PC-9 (cell line): ENCODE measurements at regions not wholly inside any gene's neighbourhood (a gene's known extent, or its start where the extent isn't known, plus 50 kb on each side); places are given as distances from the start of the nearest gene placed in this dataset.

ENCODE experiments used
- EZH2 ChIP-seq: fragments of 200-600 bp; sonication (generic); IDR thresholded peaks from 2 replicates; pipeline ENCODE4 v1.8.0; 2017; ENCODE audit warnings: antibody characterized with exemption, low read depth
- TF ChIP-seq, protein P1 (sequence below): fragments of 200-600 bp; sonication (generic); conservative IDR thresholded peaks from 2 replicates; pipeline ENCODE4 v1.6.1; 2017; ENCODE audit warnings: mixed run types, antibody characterized with exemption, mild to moderate bottlenecking, moderate library complexity

DNA sequence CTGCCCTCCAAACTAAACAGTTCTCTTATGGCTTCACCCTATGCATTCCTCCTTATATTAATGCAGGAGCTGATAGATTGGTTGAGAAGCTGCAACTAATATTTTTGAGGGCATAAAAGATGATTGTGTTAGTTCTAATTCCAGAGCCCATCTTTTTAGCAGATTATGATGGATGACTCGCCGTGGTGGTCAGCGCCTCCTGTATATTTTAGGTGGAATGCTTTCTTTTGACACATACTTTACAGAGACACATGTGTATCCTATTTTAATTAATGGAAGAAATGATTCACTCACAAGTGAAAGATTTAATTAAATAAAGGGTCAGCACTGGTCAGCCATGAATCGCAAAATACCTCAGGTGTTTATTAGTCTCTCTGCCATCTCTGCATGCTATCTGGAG lies 120.7 kb downstream of the TM2D1 start:
- TF ChIP-seq, protein P1, sequence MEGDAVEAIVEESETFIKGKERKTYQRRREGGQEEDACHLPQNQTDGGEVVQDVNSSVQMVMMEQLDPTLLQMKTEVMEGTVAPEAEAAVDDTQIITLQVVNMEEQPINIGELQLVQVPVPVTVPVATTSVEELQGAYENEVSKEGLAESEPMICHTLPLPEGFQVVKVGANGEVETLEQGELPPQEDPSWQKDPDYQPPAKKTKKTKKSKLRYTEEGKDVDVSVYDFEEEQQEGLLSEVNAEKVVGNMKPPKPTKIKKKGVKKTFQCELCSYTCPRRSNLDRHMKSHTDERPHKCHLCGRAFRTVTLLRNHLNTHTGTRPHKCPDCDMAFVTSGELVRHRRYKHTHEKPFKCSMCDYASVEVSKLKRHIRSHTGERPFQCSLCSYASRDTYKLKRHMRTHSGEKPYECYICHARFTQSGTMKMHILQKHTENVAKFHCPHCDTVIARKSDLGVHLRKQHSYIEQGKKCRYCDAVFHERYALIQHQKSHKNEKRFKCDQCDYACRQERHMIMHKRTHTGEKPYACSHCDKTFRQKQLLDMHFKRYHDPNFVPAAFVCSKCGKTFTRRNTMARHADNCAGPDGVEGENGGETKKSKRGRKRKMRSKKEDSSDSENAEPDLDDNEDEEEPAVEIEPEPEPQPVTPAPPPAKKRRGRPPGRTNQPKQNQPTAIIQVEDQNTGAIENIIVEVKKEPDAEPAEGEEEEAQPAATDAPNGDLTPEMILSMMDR = no peak
- no peak for TF ChIP-seq EZH2
